IPS-20b (cell line): ENCODE measurements at regions not wholly inside any gene's neighbourhood (a gene's known extent, or its start where the extent isn't known, plus 50 kb on each side); places are given as distances from the start of the nearest gene placed in this dataset.

Source experiments
- H3K27ac ChIP-seq: one replicate; pipeline ENCODE4 v1.5.1; 2013; ENCODE audit warnings: low read length
- H3K27me3 ChIP-seq: 2 replicates; pipeline ENCODE4 v1.6.1; 2013; ENCODE audit warnings: mild to moderate bottlenecking, low read length, inconsistent platforms; ENCODE audit not compliant: insufficient read depth
- H3K36me3 ChIP-seq: 2 replicates; pipeline ENCODE4 v1.6.1; 2013; ENCODE audit warnings: low read depth, mild to moderate bottlenecking, inconsistent platforms, low read length, moderate library complexity; ENCODE audit not compliant: insufficient read depth
- H3K4me1 ChIP-seq: 2 replicates; pipeline ENCODE4 v1.6.1; 2013; ENCODE audit warnings: mild to moderate bottlenecking, control low read depth, inconsistent platforms, low read length, moderate library complexity; ENCODE audit not compliant: insufficient read depth
- H3K4me3 ChIP-seq: 2 replicates; pipeline ENCODE4 v1.5.1; 2013; ENCODE audit warnings: mild to moderate bottlenecking, low read length, inconsistent platforms
- H3K9ac ChIP-seq: 2 replicates; pipeline ENCODE4 v1.6.1; 2013; ENCODE audit warnings: low read depth, mild to moderate bottlenecking, inconsistent platforms, low read length, moderate library complexity
- H3K9me3 ChIP-seq: 2 replicates; pipeline ENCODE4 v1.6.1; 2013; ENCODE audit warnings: mild to moderate bottlenecking, low read depth, low read length, inconsistent platforms; ENCODE audit not compliant: insufficient read depth

- Histone ChIP-seq H3K27me3 (no peaks in the 10 kb centered on the region), H3K4me1 (no peaks in the 10 kb centered on the region), H3K9ac (no peak overlapping the region), H3K9me3 (no peaks in the 10 kb centered on the region), H3K36me3 (no peaks in the 10 kb centered on the region), H3K4me3 (no peak overlapping the region), H3K27ac (no peak overlapping the region)
Observed at GRCh38 chr2:41914936-41915335, 132.9 kb upstream of the PKDCC start.

- Histone ChIP-seq H3K27me3 (no peaks in the 10 kb centered on the region), H3K9me3 (no peaks in the 10 kb centered on the region), H3K9ac (no peak overlapping the region), H3K4me1 (no peaks in the 10 kb centered on the region), H3K27ac (no peak overlapping the region), H3K36me3 (no peaks in the 10 kb centered on the region), H3K4me3 (no peak overlapping the region)
Observed at GRCh38 chr2:41916177-41916576, 131.6 kb upstream of the PKDCC start.

- Histone ChIP-seq H3K9ac (no peak overlapping the region), H3K4me1 (no peaks in the 10 kb centered on the region), H3K36me3 (no peaks in the 10 kb centered on the region), H3K27me3 (no peaks in the 10 kb centered on the region), H3K9me3 (no peaks in the 10 kb centered on the region), H3K4me3 (no peak overlapping the region), H3K27ac (no peak overlapping the region)
Observed at GRCh38 chr2:41917587-41917986, 130.2 kb upstream of the PKDCC start.

- Histone ChIP-seq H3K27ac (no peak overlapping the region), H3K36me3 (no peaks in the 10 kb centered on the region), H3K9me3 (no peaks in the 10 kb centered on the region)
Observed at GRCh38 chr2:41919135-41919534, 128.7 kb upstream of the PKDCC start.

GRCh38 chr2:41920181-41920580, 127.6 kb upstream of the PKDCC start:
- no peak overlapping the region for H3K4me3 ChIP-seq
- H3K4me1 ChIP-seq, result no peaks in the 10 kb centered on the region
- H3K27me3 ChIP-seq, result no peaks in the 10 kb centered on the region
- no peak overlapping the region for H3K9ac ChIP-seq
- H3K9me3 ChIP-seq, result no peaks in the 10 kb centered on the region
- H3K27ac ChIP-seq, result no peak overlapping the region
- no peaks in the 10 kb centered on the region for H3K36me3 ChIP-seq

More at GRCh38 chr2:41919135-41919534, 128.7 kb upstream of the PKDCC start:
- Histone ChIP-seq H3K4me1 (no peaks in the 10 kb centered on the region), H3K27me3 (no peaks in the 10 kb centered on the region), H3K4me3 (no peak overlapping the region), H3K9ac (no peak overlapping the region)

- Histone ChIP-seq H3K27me3 (no peaks in the 10 kb centered on the region), H3K4me3 (no peak overlapping the region), H3K4me1 (no peaks in the 10 kb centered on the region), H3K9ac (no peak overlapping the region), H3K9me3 (no peaks in the 10 kb centered on the region), H3K36me3 (no peaks in the 10 kb centered on the region), H3K27ac (no peak overlapping the region)
Observed at GRCh38 chr2:41920812-41921211, 127.0 kb upstream of the PKDCC start.

- Histone ChIP-seq H3K27ac (no peak overlapping the region), H3K9me3 (no peaks in the 10 kb centered on the region), H3K36me3 (no peaks in the 10 kb centered on the region), H3K4me3 (no peak overlapping the region), H3K27me3 (no peaks in the 10 kb centered on the region), H3K4me1 (no peaks in the 10 kb centered on the region), H3K9ac (no peak overlapping the region)
Observed at GRCh38 chr2:41922177-41922576, 125.6 kb upstream of the PKDCC start.

GRCh38 chr2:41923156-41923786, 124.5 kb upstream of the PKDCC start:
- H3K27ac ChIP-seq, result no peak overlapping the region
- no peaks in the 10 kb centered on the region for H3K9me3 ChIP-seq
- H3K4me3 ChIP-seq, result no peak overlapping the region
- no peak overlapping the region for H3K9ac ChIP-seq
- H3K4me1 ChIP-seq, result no peaks in the 10 kb centered on the region
- H3K27me3 ChIP-seq, result no peaks in the 10 kb centered on the region
- no peaks in the 10 kb centered on the region for H3K36me3 ChIP-seq

- Histone ChIP-seq H3K4me3 (no peak overlapping the region), H3K4me1 (no peaks in the 10 kb centered on the region), H3K9me3 (no peaks in the 10 kb centered on the region), H3K27ac (no peak overlapping the region), H3K27me3 (no peaks in the 10 kb centered on the region), H3K36me3 (no peaks in the 10 kb centered on the region), H3K9ac (no peak overlapping the region)
Observed at GRCh38 chr2:41924024-41924423, 123.8 kb upstream of the PKDCC start.

GRCh38 chr2:41924709-41925408, 123.0 kb upstream of the PKDCC start:
- Histone ChIP-seq H3K27me3 (no peaks in the 10 kb centered on the region), H3K27ac (no peak overlapping the region), H3K36me3 (no peaks in the 10 kb centered on the region), H3K9me3 (no peaks in the 10 kb centered on the region), H3K9ac (no peak overlapping the region), H3K4me3 (no peak overlapping the region), H3K4me1 (no peaks in the 10 kb centered on the region)

- H3K9ac ChIP-seq, result no peak overlapping the region
- no peaks in the 10 kb centered on the region for H3K4me1 ChIP-seq
- H3K27ac ChIP-seq, result no peak overlapping the region
- no peaks in the 10 kb centered on the region for H3K9me3 ChIP-seq
- no peaks in the 10 kb centered on the region for H3K36me3 ChIP-seq
- no peaks in the 10 kb centered on the region for H3K27me3 ChIP-seq
- no peak overlapping the region for H3K4me3 ChIP-seq
Observed at GRCh38 chr2:41925712-41926111, 122.1 kb upstream of the PKDCC start.
